ENCODE measurements at regions not wholly inside any gene's neighbourhood (a gene's known extent, or its start where the extent isn't known, plus 50 kb on each side); places are given as distances from the start of the nearest gene placed in this dataset.

DNA sequence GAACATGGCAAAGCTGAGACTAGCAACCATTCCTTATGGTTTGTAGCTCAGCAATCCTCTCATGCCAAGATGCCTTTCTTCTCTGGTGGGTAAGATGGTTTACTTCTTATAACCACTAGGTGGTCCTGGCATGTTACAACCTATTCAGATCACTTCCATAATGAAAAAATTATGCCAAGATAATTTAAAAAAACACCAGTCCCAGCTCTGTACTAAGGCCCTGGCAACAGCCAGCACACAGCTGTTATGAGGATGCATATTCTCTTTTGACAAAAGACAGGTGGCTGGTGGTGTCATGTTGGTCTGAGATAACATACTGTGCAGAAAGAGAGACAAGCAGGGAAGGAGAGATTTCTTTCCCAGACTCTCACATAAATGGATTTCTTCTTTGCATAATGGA is 65.7 kb upstream of the FRMD4B start:
- TF ChIP-seq EZH2 (IDR thresholded peaks at IDR 0.05) (no peak), POLR2AphosphoS5 (IDR thresholded peaks at IDR 0.05; ENCODE audit: borderline replicate concordance, low read depth, low read length) (no peak), FOXP2 (optimal IDR thresholded peaks at IDR 0.05; ENCODE audit: control extremely low read depth, extremely low read length, insufficient read depth) (no peak)

All from SK-N-MC (cell line).